Neural cell (in vitro differentiated cells): ENCODE measurements at regions not wholly inside any gene's neighbourhood (a gene's known extent, or its start where the extent isn't known, plus 50 kb on each side); places are given as distances from the start of the nearest gene placed in this dataset.

Source experiments
- H2AFZ ChIP-seq: fragments of 200-600, 300-800 bp; sonication (generic), shearing (Covaris generic); 2 replicates; pipeline ENCODE4 v1.6.0; 2014; ENCODE audit warnings: low read depth, mild to moderate bottlenecking, antibody characterized with exemption, low read length, moderate library complexity
- H3F3A ChIP-seq: fragments of 200-600 bp; shearing (Covaris generic); 2 replicates; pipeline ENCODE4 v1.6.1; 2016; ENCODE audit warnings: mild to moderate bottlenecking, moderate library complexity, mixed read lengths, antibody characterized with exemption, low read length; ENCODE audit not compliant: insufficient read depth, poor library complexity, severe bottlenecking
- H3K27ac ChIP-seq: fragments of 200-600, 300-800 bp; sonication (generic), shearing (Covaris generic); 2 replicates; pipeline ENCODE4 v1.5.1; 2014; ENCODE audit warnings: mild to moderate bottlenecking, low read length, moderate library complexity
- H3K27me3 ChIP-seq: fragments of 300-800, 200-600 bp; sonication (generic), shearing (Covaris generic); 2 replicates; pipeline ENCODE4 v1.6.0; 2014; ENCODE audit warnings: mild to moderate bottlenecking, low read depth, low read length, moderate library complexity; ENCODE audit not compliant: insufficient read depth
- H3K36me3 ChIP-seq: fragments of 300-800, 200-600 bp; sonication (generic), shearing (Covaris generic); 2 replicates; pipeline ENCODE4 v1.5.1; 2014; ENCODE audit warnings: mild to moderate bottlenecking, antibody characterized with exemption, low read length, moderate library complexity; ENCODE audit not compliant: insufficient read depth
- H3K4me2 ChIP-seq: fragments of 300-800, 200-600 bp; sonication (generic), shearing (Covaris generic); 2 replicates; pipeline ENCODE4 v1.6.0; 2014; ENCODE audit warnings: mild to moderate bottlenecking, low read length
- H3K4me3 ChIP-seq: fragments of 300-800, 200-600 bp; sonication (generic), shearing (Covaris generic); 2 replicates; pipeline ENCODE4 v1.5.1; 2014; ENCODE audit warnings: mild to moderate bottlenecking, low read length, moderate library complexity
- H3K79me2 ChIP-seq: fragments of 200-600 bp; shearing (Covaris generic); replicated peaks from 2 replicates; pipeline ENCODE4 v1.6.0; 2014; ENCODE audit warnings: mild to moderate bottlenecking, low read length, moderate library complexity; ENCODE audit not compliant: insufficient read depth
- H3K9ac ChIP-seq: fragments of 300-800, 200-600 bp; sonication (generic), shearing (Covaris generic); 2 replicates; pipeline ENCODE4 v1.6.1; 2016; ENCODE audit warnings: mild to moderate bottlenecking, low read length, mixed read lengths
- H3K9me2 ChIP-seq: fragments of 200-600 bp; shearing (Covaris generic); 2 replicates; pipeline ENCODE4 v1.6.1; 2016; ENCODE audit warnings: mild to moderate bottlenecking, low read length, mixed read lengths; ENCODE audit not compliant: insufficient read depth
- H3K9me3 ChIP-seq: fragments of 200-600, 300-800 bp; sonication (generic), shearing (Covaris generic); 2 replicates; pipeline ENCODE4 v1.6.1; 2016; ENCODE audit warnings: mild to moderate bottlenecking, mixed run types, low read length, moderate library complexity, mixed read lengths
- H4K20me1 ChIP-seq: fragments of 200-600 bp; shearing (Covaris generic); 2 replicates; pipeline ENCODE4 v1.6.1; 2016; ENCODE audit warnings: mild to moderate bottlenecking, mixed run types; ENCODE audit not compliant: insufficient read depth
- CTCF ChIP-seq: fragments of 450-650 bp; IDR thresholded peaks from 2 replicates; pipeline ENCODE4 v1.5.1; 2014; ENCODE audit warnings: antibody characterized with exemption, mild to moderate bottlenecking, moderate library complexity; ENCODE audit not compliant: poor library complexity, severe bottlenecking
- EP300 ChIP-seq: fragments of 450-650 bp; conservative IDR thresholded peaks from 2 replicates; pipeline ENCODE4 v1.6.1; 2014; ENCODE audit warnings: antibody characterized with exemption, mild to moderate bottlenecking, moderate library complexity; ENCODE audit not compliant: poor library complexity, severe bottlenecking
- EZH2 ChIP-seq: fragments of 200-600, 300-800 bp; shearing (Covaris generic), sonication (generic); IDR thresholded peaks from 2 replicates; pipeline ENCODE4 v1.6.1; 2014; ENCODE audit warnings: antibody characterized with exemption, low read length, borderline replicate concordance, mild to moderate bottlenecking; ENCODE audit not compliant: insufficient read depth, poor library complexity, severe bottlenecking
- MXI1 ChIP-seq: fragments of 450-650 bp; conservative IDR thresholded peaks from 2 replicates; pipeline ENCODE4 v1.6.1; 2014; ENCODE audit warnings: antibody characterized with exemption, mild to moderate bottlenecking; ENCODE audit not compliant: poor library complexity, severe bottlenecking
- POLR2AphosphoS5 ChIP-seq: IDR thresholded peaks from 2 replicates; pipeline ENCODE4 v1.6.1; 2012
- RAD21 ChIP-seq: fragments of 450-650 bp; conservative IDR thresholded peaks from 2 replicates; pipeline ENCODE4 v1.6.1; 2014; ENCODE audit warnings: antibody characterized with exemption, mild to moderate bottlenecking, moderate library complexity
- REST ChIP-seq: IDR thresholded peaks from 2 replicates; pipeline ENCODE4 v1.6.1; 2012; ENCODE audit warnings: borderline replicate concordance
- SMC3 ChIP-seq: fragments of 450-650 bp; conservative IDR thresholded peaks from 2 replicates; pipeline ENCODE4 v1.6.1; 2014; ENCODE audit warnings: antibody characterized with exemption, mild to moderate bottlenecking, moderate library complexity; ENCODE audit not compliant: poor library complexity
- TAF1 ChIP-seq: IDR thresholded peaks from 2 replicates; pipeline ENCODE4 v1.6.1; 2012; ENCODE audit warnings: low read depth

DNA sequence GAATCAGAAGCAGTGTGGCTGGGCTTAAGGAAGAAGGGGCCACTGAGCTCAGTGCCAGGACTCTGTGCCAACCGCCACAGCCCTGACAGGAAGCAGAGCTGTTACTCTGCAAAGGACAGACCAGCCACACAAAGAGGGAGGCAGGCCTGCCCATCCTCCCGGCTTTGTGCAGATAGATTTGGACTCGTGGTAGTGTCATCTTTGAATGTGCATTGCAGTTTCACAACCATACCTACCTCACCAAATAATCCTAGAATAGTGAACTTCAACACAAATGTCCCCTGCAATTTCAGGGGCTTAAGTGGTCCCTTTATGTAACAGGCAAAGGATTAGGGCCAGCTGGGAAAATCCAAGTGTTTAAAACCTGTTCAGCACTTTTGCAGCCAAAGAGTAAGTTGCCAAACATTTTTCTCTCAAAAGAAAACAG, 55.1 kb upstream of the CLDN10 start:
- Histone ChIP-seq H3K9me3 (no peaks in the 10 kb centered on the region), H3K4me3 (no peak overlapping the region), H4K20me1 (no peaks in the 10 kb centered on the region), H3K4me2 (no peak overlapping the region), H3K27me3 (no peaks in the 10 kb centered on the region), H3K9me2 (no peaks in the 10 kb centered on the region), H3F3A (no peaks in the 10 kb centered on the region), H3K27ac (no peak overlapping the region), H3K79me2 (no peaks in the 10 kb centered on the region), H3K9ac (no peak overlapping the region), H3K36me3 (no peaks in the 10 kb centered on the region), H2AFZ (no peak overlapping the region)
- TF ChIP-seq TAF1 (no peak), CTCF (no peak), EP300 (no peak), EZH2 (no peak), POLR2AphosphoS5 (no peak), REST (no peak), SMC3 (no peak), RAD21 (no peak), MXI1 (no peak)

DNA sequence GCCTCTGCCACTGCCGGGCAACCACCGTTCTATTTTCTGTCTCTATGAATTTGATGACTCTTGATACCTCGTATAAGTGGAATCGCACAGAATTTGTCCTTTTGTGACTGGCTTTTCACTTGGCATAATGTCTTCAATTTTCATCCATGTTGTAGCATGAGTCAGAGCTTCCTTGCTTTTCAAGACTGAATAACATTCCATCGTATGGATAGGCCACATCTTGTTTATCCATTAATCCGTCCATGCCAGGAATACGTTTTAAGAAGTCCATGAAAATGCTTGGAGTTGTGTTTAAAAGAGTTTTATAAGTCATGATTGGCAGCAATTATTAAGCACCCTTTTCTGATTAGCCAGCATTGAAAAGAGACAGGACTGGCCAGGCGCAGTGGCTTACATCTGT, 53.6 kb upstream of the CLDN10 start:
- no peak overlapping the region for H2AFZ ChIP-seq
- no peaks in the 10 kb centered on the region for H4K20me1 ChIP-seq
- no peak overlapping the region for H3K4me2 ChIP-seq
- H3K9me2 ChIP-seq: no peaks in the 10 kb centered on the region
- H3K79me2 ChIP-seq: no peaks in the 10 kb centered on the region
- H3K36me3 ChIP-seq: no peaks in the 10 kb centered on the region
- no peak overlapping the region for H3K9ac ChIP-seq
- no peak for TF ChIP-seq POLR2AphosphoS5
- TF ChIP-seq EZH2: no peak
- no peak for TF ChIP-seq REST
- no peak for TF ChIP-seq TAF1
- TF ChIP-seq CTCF: no peak
- TF ChIP-seq EP300: no peak
- no peak for TF ChIP-seq MXI1
- TF ChIP-seq SMC3: no peak
- TF ChIP-seq RAD21: no peak
- no peak overlapping the region for H3K27ac ChIP-seq
- H3K9me3 ChIP-seq: no peaks in the 10 kb centered on the region
- no peaks in the 10 kb centered on the region for H3F3A ChIP-seq
- H3K27me3 ChIP-seq: no peaks in the 10 kb centered on the region
- H3K4me3 ChIP-seq: no peak overlapping the region
